ENCODE measurements at regions not wholly inside any gene's neighbourhood (a gene's known extent, or its start where the extent isn't known, plus 50 kb on each side); places are given as distances from the start of the nearest gene placed in this dataset.

DNA sequence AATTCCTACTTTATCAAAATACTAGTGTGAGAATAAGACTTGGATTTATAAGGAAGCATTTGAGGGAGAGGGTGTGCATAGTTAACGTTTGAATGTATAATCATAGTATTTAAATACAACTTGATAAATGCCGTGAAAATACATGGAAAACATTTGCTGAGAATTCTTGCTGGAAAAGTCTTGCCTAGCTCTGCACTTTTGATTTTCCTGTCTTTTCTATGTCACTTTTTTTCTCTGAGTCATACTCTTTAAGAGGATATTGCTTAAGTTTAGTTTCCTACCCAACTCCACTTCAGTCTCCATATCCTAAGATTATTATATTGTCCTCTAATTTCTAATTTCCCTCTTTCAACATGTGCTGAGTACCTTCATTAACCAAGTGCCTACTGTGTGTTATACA, 616.6 kb upstream of the SEMA6A start:
- H3K9me3 ChIP-seq (ENCODE audit: control insufficient read depth in 4 of 4, insufficient read depth in 3 of 4, low read length in 3 of 4): peaks cover 0 to 3% (median 1%) of the 10 kb centered on the region in 4 donors
- H3K9ac ChIP-seq (ENCODE audit: insufficient read depth in 1 of 2, low read length in 2 of 2): no peak overlapping the region
- H3K4me3 ChIP-seq: no peak overlapping the region
- TF ChIP-seq, protein P1, sequence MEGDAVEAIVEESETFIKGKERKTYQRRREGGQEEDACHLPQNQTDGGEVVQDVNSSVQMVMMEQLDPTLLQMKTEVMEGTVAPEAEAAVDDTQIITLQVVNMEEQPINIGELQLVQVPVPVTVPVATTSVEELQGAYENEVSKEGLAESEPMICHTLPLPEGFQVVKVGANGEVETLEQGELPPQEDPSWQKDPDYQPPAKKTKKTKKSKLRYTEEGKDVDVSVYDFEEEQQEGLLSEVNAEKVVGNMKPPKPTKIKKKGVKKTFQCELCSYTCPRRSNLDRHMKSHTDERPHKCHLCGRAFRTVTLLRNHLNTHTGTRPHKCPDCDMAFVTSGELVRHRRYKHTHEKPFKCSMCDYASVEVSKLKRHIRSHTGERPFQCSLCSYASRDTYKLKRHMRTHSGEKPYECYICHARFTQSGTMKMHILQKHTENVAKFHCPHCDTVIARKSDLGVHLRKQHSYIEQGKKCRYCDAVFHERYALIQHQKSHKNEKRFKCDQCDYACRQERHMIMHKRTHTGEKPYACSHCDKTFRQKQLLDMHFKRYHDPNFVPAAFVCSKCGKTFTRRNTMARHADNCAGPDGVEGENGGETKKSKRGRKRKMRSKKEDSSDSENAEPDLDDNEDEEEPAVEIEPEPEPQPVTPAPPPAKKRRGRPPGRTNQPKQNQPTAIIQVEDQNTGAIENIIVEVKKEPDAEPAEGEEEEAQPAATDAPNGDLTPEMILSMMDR (IDR thresholded peaks at IDR 0.05; ENCODE audit: control extremely low read depth, extremely low read depth): no peak
- H3K4me1 ChIP-seq (ENCODE audit: control insufficient read depth in 5 of 5, insufficient read depth in 5 of 5, low read length in 5 of 5): peaks cover 0 to 18% (median 0%) of the 10 kb centered on the region in 5 donors
- no peaks in the 10 kb centered on the region for H3K36me3 ChIP-seq (ENCODE audit: control insufficient read depth in 4 of 4, insufficient read depth in 4 of 4, low read length in 4 of 4)
- WGBS, 2 donors: 79 to 86% methylated on average over 2 of the region's 2 CpGs
- ATAC-seq (ENCODE audit: insufficient read depth, low FRiP score): no peak
- H3K27ac ChIP-seq (ENCODE audit: low read depth in 1 of 2, low read length in 1 of 2): no peak overlapping the region
- peak in 2 of 3 donors; percentile 51 to 75 for DNase-seq
- H3K27me3 ChIP-seq (ENCODE audit: control insufficient read depth in 3 of 3, insufficient read depth in 3 of 3, low read length in 2 of 3): no peaks in the 10 kb centered on the region

DNA sequence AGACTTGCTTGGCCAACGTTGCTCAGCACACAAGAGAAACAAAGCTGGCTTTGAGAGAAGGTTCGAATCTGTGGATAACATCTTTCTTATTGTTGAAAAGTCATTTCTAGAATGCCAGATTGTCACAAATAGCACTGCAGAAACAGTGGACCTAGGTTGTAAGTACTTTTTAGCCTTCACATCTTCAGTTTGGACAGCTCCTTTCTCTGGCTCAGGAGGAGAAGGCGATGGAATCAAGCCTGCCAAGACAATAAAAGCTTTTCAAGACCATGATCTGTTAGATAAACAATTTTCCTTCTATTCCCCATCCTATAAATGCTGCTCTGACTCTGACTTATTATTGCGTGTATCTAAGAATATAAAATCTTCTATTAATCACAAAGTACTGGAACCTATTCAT, 615.2 kb upstream of the SEMA6A start:
- Histone ChIP-seq H3K36me3 (ENCODE audit: control insufficient read depth in 4 of 4, insufficient read depth in 4 of 4, low read length in 4 of 4) (no peaks in the 10 kb centered on the region), H3K4me3 (no peak overlapping the region), H3K27ac (ENCODE audit: low read depth in 1 of 2, low read length in 1 of 2) (no peak overlapping the region), H3K27me3 (ENCODE audit: control insufficient read depth in 3 of 3, insufficient read depth in 3 of 3, low read length in 2 of 3) (no peaks in the 10 kb centered on the region), H3K9ac (ENCODE audit: insufficient read depth in 1 of 2, low read length in 2 of 2) (no peak overlapping the region), H3K9me3 (ENCODE audit: control insufficient read depth in 4 of 4, insufficient read depth in 3 of 4, low read length in 3 of 4) (peaks cover 0 to 3% (median 1%) of the 10 kb centered on the region in 4 donors), H3K4me1 (ENCODE audit: control insufficient read depth in 5 of 5, insufficient read depth in 5 of 5, low read length in 5 of 5) (peaks cover 0 to 8% (median 0%) of the 10 kb centered on the region in 5 donors)
- peak in 2 of 3 donors; percentile 43 to 51 for DNase-seq
- TF ChIP-seq, protein P1 (IDR thresholded peaks at IDR 0.05; ENCODE audit: control extremely low read depth, extremely low read depth): no peak
- WGBS, 2 donors: 76 to 79% methylated on average over 4 of the region's 4 CpGs
- ATAC-seq (ENCODE audit: insufficient read depth, low FRiP score): no peak

- Histone ChIP-seq H3K36me3 (ENCODE audit: control insufficient read depth in 4 of 4, insufficient read depth in 4 of 4, low read length in 4 of 4) (no peaks in the 10 kb centered on the region), H3K4me3 (no peak overlapping the region), H3K9me3 (ENCODE audit: control insufficient read depth in 4 of 4, insufficient read depth in 3 of 4, low read length in 3 of 4) (peaks cover 0 to 3% (median 1%) of the 10 kb centered on the region in 4 donors), H3K27me3 (ENCODE audit: control insufficient read depth in 3 of 3, insufficient read depth in 3 of 3, low read length in 2 of 3) (no peaks in the 10 kb centered on the region), H3K4me1 (ENCODE audit: control insufficient read depth in 5 of 5, insufficient read depth in 5 of 5, low read length in 5 of 5) (no peaks in the 10 kb centered on the region), H3K9ac (ENCODE audit: insufficient read depth in 1 of 2, low read length in 2 of 2) (no peak overlapping the region), H3K27ac (ENCODE audit: low read depth in 1 of 2, low read length in 1 of 2) (no peak overlapping the region)
- 35 to 40% methylated on average over 1 of the region's 1 CpG for WGBS, 2 donors
- no peak for ATAC-seq (ENCODE audit: insufficient read depth, low FRiP score)
- no peak for DNase-seq
- TF ChIP-seq, protein P1 (IDR thresholded peaks at IDR 0.05; ENCODE audit: control extremely low read depth, extremely low read depth): no peak
Measured at GRCh38 chr5:117188211-117188610, 613.6 kb upstream of the SEMA6A start.

GRCh38 chr5:117186751-117187150, 612.1 kb upstream of the SEMA6A start:
- Histone ChIP-seq H3K27me3 (ENCODE audit: control insufficient read depth in 3 of 3, insufficient read depth in 3 of 3, low read length in 2 of 3) (no peaks in the 10 kb centered on the region), H3K4me1 (ENCODE audit: control insufficient read depth in 5 of 5, insufficient read depth in 5 of 5, low read length in 5 of 5) (no peaks in the 10 kb centered on the region), H3K9ac (ENCODE audit: insufficient read depth in 1 of 2, low read length in 2 of 2) (no peak overlapping the region), H3K36me3 (ENCODE audit: control insufficient read depth in 4 of 4, insufficient read depth in 4 of 4, low read length in 4 of 4) (no peaks in the 10 kb centered on the region), H3K27ac (ENCODE audit: low read depth in 1 of 2, low read length in 1 of 2) (no peak overlapping the region), H3K4me3 (no peak overlapping the region), H3K9me3 (ENCODE audit: control insufficient read depth in 4 of 4, insufficient read depth in 3 of 4, low read length in 3 of 4) (peaks cover 0 to 3% (median 0%) of the 10 kb centered on the region in 4 donors)
- DNase-seq (no peak), ATAC-seq (ENCODE audit: insufficient read depth, low FRiP score) (no peak)
- TF ChIP-seq, protein P1 (IDR thresholded peaks at IDR 0.05; ENCODE audit: control extremely low read depth, extremely low read depth): no peak
- WGBS, 2 donors: 87 to 92% methylated on average over 3 of the region's 3 CpGs
